Osteoblast (primary cell): ENCODE measurements at regions not wholly inside any gene's neighbourhood (a gene's known extent, or its start where the extent isn't known, plus 50 kb on each side); places are given as distances from the start of the nearest gene placed in this dataset.

ENCODE experiments used
- DNase-seq: peaks from one replicate; pipeline ENCODE4 v3.0.0; 2011; ENCODE audit warnings: low spot score, mixed read lengths; ENCODE audit not compliant: insufficient read length; ENCODE audit errors: missing footprints
- H2AFZ ChIP-seq: 2 replicates; pipeline ENCODE4 v1.6.0; 2011; ENCODE audit warnings: mild to moderate bottlenecking, low read length
- H3K27ac ChIP-seq: 2 replicates; pipeline ENCODE4 v1.5.1; 2011; ENCODE audit warnings: mild to moderate bottlenecking, low read depth, low read length, moderate library complexity
- H3K27me3 ChIP-seq: 2 replicates; pipeline ENCODE4 v1.6.0; 2012; ENCODE audit warnings: mild to moderate bottlenecking, control low read depth, inconsistent platforms, low read length, moderate library complexity; ENCODE audit not compliant: insufficient read depth
- H3K36me3 ChIP-seq: 2 replicates; pipeline ENCODE4 v1.5.1; 2011; ENCODE audit warnings: mild to moderate bottlenecking, low read length, control low read depth, moderate library complexity; ENCODE audit not compliant: insufficient read depth
- H3K4me1 ChIP-seq: 2 replicates; pipeline ENCODE4 v1.5.1; 2011; ENCODE audit warnings: mild to moderate bottlenecking, low read length, control low read depth, moderate library complexity; ENCODE audit not compliant: insufficient read depth
- H3K4me2 ChIP-seq: 2 replicates; pipeline ENCODE4 v1.6.0; 2011; ENCODE audit warnings: mild to moderate bottlenecking, low read length; ENCODE audit not compliant: insufficient read depth
- H3K4me3 ChIP-seq: fragments of 200-600 bp; sonication (generic); 3 replicates; pipeline ENCODE4 v1.5.1; 2012; ENCODE audit warnings: mild to moderate bottlenecking, low read length, inconsistent platforms; ENCODE audit not compliant: insufficient read depth
- H3K79me2 ChIP-seq: 2 replicates; pipeline ENCODE4 v1.6.0; 2012; ENCODE audit warnings: mild to moderate bottlenecking, low read length, control low read depth, inconsistent platforms; ENCODE audit not compliant: insufficient read depth
- H3K9me3 ChIP-seq: 2 replicates; pipeline ENCODE4 v1.5.1; 2011; ENCODE audit warnings: low read depth, low read length, control low read depth
- H4K20me1 ChIP-seq: 2 replicates; pipeline ENCODE4 v1.6.0; 2012; ENCODE audit warnings: mild to moderate bottlenecking, low read length, control low read depth; ENCODE audit not compliant: insufficient read depth
- CTCF ChIP-seq: IDR thresholded peaks from 2 replicates; pipeline ENCODE4 v1.5.1; 2011; ENCODE audit warnings: mild to moderate bottlenecking, low read depth, low read length, moderate library complexity; ENCODE audit errors: extremely low read depth

DNA sequence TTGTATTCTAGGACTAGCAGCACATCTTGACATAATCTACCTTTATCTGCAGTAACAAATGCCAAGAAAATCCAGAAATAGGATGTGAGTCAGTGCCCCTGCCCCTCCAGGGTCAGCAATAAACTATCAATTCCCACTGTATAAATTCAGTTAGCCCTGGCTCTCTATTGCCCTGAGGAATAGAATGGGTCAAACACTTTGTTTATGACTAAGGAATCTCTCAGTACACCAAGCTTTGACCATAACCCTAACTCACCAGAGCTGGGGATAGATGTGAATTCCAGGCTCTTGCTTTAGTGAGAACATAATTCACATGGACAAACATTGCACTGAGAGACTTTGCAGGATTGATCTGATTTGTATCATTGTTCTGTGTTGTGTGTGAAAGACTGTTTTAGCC, 82.3 kb downstream of the CXXC4 start:
- DNase-seq: no peak
- Histone ChIP-seq H3K4me3 (no peak overlapping the region), H2AFZ (no peak overlapping the region), H3K36me3 (no peaks in the 10 kb centered on the region), H4K20me1 (no peaks in the 10 kb centered on the region), H3K4me1 (no peaks in the 10 kb centered on the region), H3K27ac (no peak overlapping the region), H3K9me3 (no peaks in the 10 kb centered on the region), H3K4me2 (no peak overlapping the region), H3K79me2 (no peaks in the 10 kb centered on the region), H3K27me3 (no peaks in the 10 kb centered on the region)
- no peak for TF ChIP-seq CTCF

GRCh38 chr4:104411502-104411901, 83.2 kb downstream of the CXXC4 start:
- H3K9me3 ChIP-seq: no peaks in the 10 kb centered on the region
- H2AFZ ChIP-seq: no peak overlapping the region
- no peaks in the 10 kb centered on the region for H3K4me1 ChIP-seq
- H3K27ac ChIP-seq: no peak overlapping the region
- H4K20me1 ChIP-seq: no peaks in the 10 kb centered on the region
- no peaks in the 10 kb centered on the region for H3K36me3 ChIP-seq
- no peaks in the 10 kb centered on the region for H3K27me3 ChIP-seq
- H3K4me2 ChIP-seq: no peak overlapping the region
- H3K79me2 ChIP-seq: no peaks in the 10 kb centered on the region
- H3K4me3 ChIP-seq: no peak overlapping the region
- TF ChIP-seq CTCF: no peak
- peak; percentile 34 for DNase-seq

- no peak for TF ChIP-seq CTCF
- no peak for DNase-seq
Observed at GRCh38 chr4:104408878-104409277, 85.8 kb downstream of the CXXC4 start.

DNA sequence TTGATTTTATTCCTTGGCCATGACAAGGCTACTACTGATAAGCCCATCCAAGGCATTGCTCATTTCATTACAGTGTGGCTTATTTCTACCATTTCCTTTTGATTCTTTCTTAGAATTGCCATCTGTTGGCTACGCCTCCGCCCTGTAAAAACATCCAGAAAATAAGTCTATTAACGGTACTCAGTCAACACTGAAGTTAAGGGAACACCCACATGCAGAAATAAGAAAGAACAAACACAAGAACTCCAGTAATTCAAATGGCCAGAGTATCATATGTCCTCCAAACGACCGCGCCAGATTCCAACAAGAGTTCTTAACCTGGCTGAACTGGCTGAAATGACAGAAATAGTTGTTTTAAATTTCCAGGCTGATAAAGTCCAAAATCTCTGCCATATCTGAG, 90.3 kb downstream of the CXXC4 start:
- Histone ChIP-seq H3K4me1 (no peaks in the 10 kb centered on the region), H3K4me3 (no peak overlapping the region), H3K4me2 (no peak overlapping the region), H3K36me3 (no peaks in the 10 kb centered on the region), H2AFZ (no peak overlapping the region), H4K20me1 (no peaks in the 10 kb centered on the region), H3K27ac (no peak overlapping the region), H3K27me3 (no peaks in the 10 kb centered on the region), H3K79me2 (no peaks in the 10 kb centered on the region), H3K9me3 (no peaks in the 10 kb centered on the region)
- TF ChIP-seq CTCF: no peak
- DNase-seq: no peak

More at GRCh38 chr4:104408878-104409277, 85.8 kb downstream of the CXXC4 start:
- no peaks in the 10 kb centered on the region for H3K79me2 ChIP-seq
- no peaks in the 10 kb centered on the region for H3K36me3 ChIP-seq
- H3K4me3 ChIP-seq: no peak overlapping the region
- no peaks in the 10 kb centered on the region for H3K9me3 ChIP-seq
- no peaks in the 10 kb centered on the region for H3K27me3 ChIP-seq
- no peaks in the 10 kb centered on the region for H4K20me1 ChIP-seq
- H3K27ac ChIP-seq: no peak overlapping the region
- H3K4me2 ChIP-seq: no peak overlapping the region
- no peak overlapping the region for H2AFZ ChIP-seq
- no peaks in the 10 kb centered on the region for H3K4me1 ChIP-seq
